Stimulated activated CD8-positive, alpha-beta memory T cell treated with anti-CD3 and anti-CD28 coated beads, Interleukin-4, amount 100 ng/mL, for 1 hour (primary cell): ENCODE measurements at regions not wholly inside any gene's neighbourhood (a gene's known extent, or its start where the extent isn't known, plus 50 kb on each side); places are given as distances from the start of the nearest gene placed in this dataset.
"Not testable (repeated sequence)": the region's sequence is repeated elsewhere in the genome, so short reads cannot be mapped to it uniquely, and the experiment has no call there.

ENCODE experiments used
- DNase-seq, 2 donors: peaks; one replicate each; pipeline ENCODE4 v3.0.0-alpha.2; 2020; ENCODE audit warnings: low read depth in 2 of 2, low spot score in 1 of 2

GRCh38 chr3:70518356-70518755 is 205.9 kb upstream of the MDFIC2 start:
- DNase-seq: no peak

- DNase-seq: no peak
These were observed 204.9 kb upstream of the MDFIC2 start for GRCh38 chr3:70517124-70517890.

- DNase-seq: no peak
These were observed 203.6 kb upstream of the MDFIC2 start for GRCh38 chr3:70516076-70516475.

- no peak for DNase-seq
These were observed 195.0 kb upstream of the MDFIC2 start for GRCh38 chr3:70507486-70507885.

- no peak for DNase-seq
These were observed 194.3 kb upstream of the MDFIC2 start for GRCh38 chr3:70506775-70507174.

GRCh38 chr3:70501561-70501960 is 189.1 kb upstream of the MDFIC2 start:
- DNase-seq: no peak

GRCh38 chr3:70488816-70489215 is 176.4 kb upstream of the MDFIC2 start:
- DNase-seq: no peak

GRCh38 chr3:70488131-70488530 is 175.7 kb upstream of the MDFIC2 start:
- no peak for DNase-seq

GRCh38 chr3:70486414-70487017 is 174.1 kb upstream of the MDFIC2 start:
- no peak for DNase-seq

GRCh38 chr3:70476174-70476573 is 163.7 kb upstream of the MDFIC2 start:
- DNase-seq: no peak

- DNase-seq: no peak
These were observed 159.3 kb upstream of the MDFIC2 start for GRCh38 chr3:70471464-70472342.

- no peak for DNase-seq
These were observed 153.7 kb upstream of the MDFIC2 start for GRCh38 chr3:70466096-70466495.

GRCh38 chr3:70464876-70465275 is 152.4 kb upstream of the MDFIC2 start:
- DNase-seq: no peak

- no peak for DNase-seq
These were observed 152.0 kb upstream of the MDFIC2 start for GRCh38 chr3:70464465-70464864.

- DNase-seq: not testable (repeated sequence)
These were observed 137.8 kb upstream of the MDFIC2 start for GRCh38 chr3:70450220-70450619.

GRCh38 chr3:70435422-70435821 is 123.0 kb upstream of the MDFIC2 start:
- not testable (repeated sequence) for DNase-seq

GRCh38 chr3:70433091-70433490 is 120.7 kb upstream of the MDFIC2 start:
- DNase-seq: no peak

GRCh38 chr3:70431911-70432310 is 119.5 kb upstream of the MDFIC2 start:
- DNase-seq: no peak

- no peak for DNase-seq
These were observed 113.6 kb upstream of the MDFIC2 start for GRCh38 chr3:70426071-70426470.

GRCh38 chr3:70421506-70421905 is 109.1 kb upstream of the MDFIC2 start:
- no peak for DNase-seq

GRCh38 chr3:70409018-70409417 is 96.6 kb upstream of the MDFIC2 start:
- no peak for DNase-seq

- no peak for DNase-seq
These were observed 87.8 kb upstream of the MDFIC2 start for GRCh38 chr3:70400194-70400593.
